Ascending aorta (tissue), 2 donors: ENCODE measurements at regions not wholly inside any gene's neighbourhood (a gene's known extent, or its start where the extent isn't known, plus 50 kb on each side); places are given as distances from the start of the nearest gene placed in this dataset.

Source experiments
- DNase-seq, 2 donors: peaks; one replicate each; pipeline ENCODE4 v3.0.0-alpha.2; 2019; ENCODE audit warnings: low spot score in 2 of 2
- H3K27ac ChIP-seq, 2 donors: fragments of 200-600 bp; sonication (generic); one replicate each; pipeline ENCODE4 v1.5.1; 2016 to 2017; ENCODE audit warnings: mild to moderate bottlenecking in 1 of 2
- H3K27me3 ChIP-seq: fragments of 200-600 bp; sonication (generic); one replicate; pipeline ENCODE4 v1.5.1; 2017
- H3K36me3 ChIP-seq, 2 donors: fragments of 200-600 bp; sonication (generic); one replicate each; pipeline ENCODE4 v1.5.1; 2016
- H3K4me1 ChIP-seq, 2 donors: fragments of 200-600 bp; sonication (generic); one replicate each; pipeline ENCODE4 v1.5.1; 2016 to 2017; ENCODE audit warnings: mild to moderate bottlenecking in 1 of 2
- H3K4me3 ChIP-seq, 2 donors: fragments of 200-600 bp; sonication (generic); one replicate each; pipeline ENCODE4 v1.5.1; 2016 to 2017; ENCODE audit warnings: mild to moderate bottlenecking in 1 of 2
- H3K9me3 ChIP-seq, 2 donors: fragments of 200-600 bp; sonication (generic); one replicate each; pipeline ENCODE4 v1.5.1; 2016
- CTCF ChIP-seq, 3 experiments: fragments of 200-600 bp in 2 of 3; fragments of 450-650 bp in 1 of 3; sonication (generic) in 2 of 3; IDR thresholded peaks; one replicate each; pipeline ENCODE4 v1.5.1; 2016 to 2019; ENCODE audit warnings: antibody characterized with exemption in 3 of 3, mild to moderate bottlenecking in 1 of 3, moderate library complexity in 1 of 3
- intact Hi-C: fragments of 100-400 bp; cut with DNase I; formaldehyde crosslinking; loops from one replicate; pipeline ENCODE4 v1.15.1; 2023

GRCh38 chr5:123813937-123814624 is 302.1 kb downstream of the CSNK1G3 start:
- Histone ChIP-seq H3K36me3 (no peaks in the 10 kb centered on the region), H3K9me3 (no peaks in the 10 kb centered on the region), H3K27me3 (no peaks in the 10 kb centered on the region), H3K4me1 (no peaks in the 10 kb centered on the region), H3K4me3 (no peak overlapping the region), H3K27ac (no peak overlapping the region)
- intact Hi-C loops = no loop called here
- DNase-seq = no peak
- no peak for TF ChIP-seq CTCF (IDR thresholded peaks at IDR 0.05)

- intact Hi-C loops = no loop called here
- H3K27ac ChIP-seq = no peak overlapping the region
- no peaks in the 10 kb centered on the region for H3K27me3 ChIP-seq
- no peak for TF ChIP-seq CTCF (IDR thresholded peaks at IDR 0.05)
- no peaks in the 10 kb centered on the region for H3K36me3 ChIP-seq
- H3K9me3 ChIP-seq = no peaks in the 10 kb centered on the region
- H3K4me1 ChIP-seq = no peaks in the 10 kb centered on the region
- DNase-seq = no peak
- no peak overlapping the region for H3K4me3 ChIP-seq
These were observed 301.3 kb downstream of the CSNK1G3 start for GRCh38 chr5:123813264-123813663.

- no peaks in the 10 kb centered on the region for H3K27me3 ChIP-seq
- no peaks in the 10 kb centered on the region for H3K4me1 ChIP-seq
- H3K9me3 ChIP-seq = no peaks in the 10 kb centered on the region
- H3K27ac ChIP-seq = no peak overlapping the region
- no peak for DNase-seq
- intact Hi-C loops = no loop called here
- no peak for TF ChIP-seq CTCF (IDR thresholded peaks at IDR 0.05)
- no peaks in the 10 kb centered on the region for H3K36me3 ChIP-seq
- H3K4me3 ChIP-seq = no peak overlapping the region
These were observed 299.9 kb downstream of the CSNK1G3 start for GRCh38 chr5:123811831-123812230.

- DNase-seq = no peak
- Histone ChIP-seq H3K36me3 (no peaks in the 10 kb centered on the region), H3K27me3 (no peaks in the 10 kb centered on the region), H3K27ac (no peak overlapping the region), H3K9me3 (no peaks in the 10 kb centered on the region), H3K4me1 (no peaks in the 10 kb centered on the region), H3K4me3 (no peak overlapping the region)
- intact Hi-C loops = no loop called here
- TF ChIP-seq CTCF (IDR thresholded peaks at IDR 0.05) = no peak
These were observed 298.9 kb downstream of the CSNK1G3 start for GRCh38 chr5:123810746-123811340.

- intact Hi-C loops = no loop called here
- Histone ChIP-seq H3K27ac (no peak overlapping the region), H3K27me3 (no peaks in the 10 kb centered on the region), H3K36me3 (no peaks in the 10 kb centered on the region), H3K9me3 (no peaks in the 10 kb centered on the region), H3K4me1 (no peaks in the 10 kb centered on the region), H3K4me3 (no peak overlapping the region)
- TF ChIP-seq CTCF (IDR thresholded peaks at IDR 0.05) = no peak
- no peak for DNase-seq
These were observed 298.3 kb downstream of the CSNK1G3 start for GRCh38 chr5:123810253-123810652.
